ENCODE measurements at regions not wholly inside any gene's neighbourhood (a gene's known extent, or its start where the extent isn't known, plus 50 kb on each side); places are given as distances from the start of the nearest gene placed in this dataset.

DNA sequence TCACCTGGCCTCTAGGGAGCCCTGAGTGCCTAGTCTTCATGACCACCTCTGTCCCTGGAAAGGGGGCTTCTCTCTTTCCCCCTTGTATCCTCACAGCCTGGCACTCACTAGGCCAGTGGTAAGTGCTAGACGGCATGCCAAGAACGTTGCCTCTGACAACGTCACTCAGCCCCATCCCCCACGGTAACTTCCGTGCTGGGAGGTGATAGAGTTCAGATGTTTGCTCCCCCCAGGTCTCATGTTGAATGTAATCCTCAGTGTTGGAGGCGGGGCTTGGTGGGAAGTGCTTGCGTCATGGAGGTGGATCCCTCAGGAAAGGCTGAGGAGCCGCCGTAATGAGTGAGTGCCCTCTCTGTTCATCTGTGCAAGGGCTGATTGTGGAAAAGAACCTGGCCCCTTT lies 343.3 kb upstream of the MKI67 start:
- no peak for DNase-seq (ENCODE audit: low read depth)

DNA sequence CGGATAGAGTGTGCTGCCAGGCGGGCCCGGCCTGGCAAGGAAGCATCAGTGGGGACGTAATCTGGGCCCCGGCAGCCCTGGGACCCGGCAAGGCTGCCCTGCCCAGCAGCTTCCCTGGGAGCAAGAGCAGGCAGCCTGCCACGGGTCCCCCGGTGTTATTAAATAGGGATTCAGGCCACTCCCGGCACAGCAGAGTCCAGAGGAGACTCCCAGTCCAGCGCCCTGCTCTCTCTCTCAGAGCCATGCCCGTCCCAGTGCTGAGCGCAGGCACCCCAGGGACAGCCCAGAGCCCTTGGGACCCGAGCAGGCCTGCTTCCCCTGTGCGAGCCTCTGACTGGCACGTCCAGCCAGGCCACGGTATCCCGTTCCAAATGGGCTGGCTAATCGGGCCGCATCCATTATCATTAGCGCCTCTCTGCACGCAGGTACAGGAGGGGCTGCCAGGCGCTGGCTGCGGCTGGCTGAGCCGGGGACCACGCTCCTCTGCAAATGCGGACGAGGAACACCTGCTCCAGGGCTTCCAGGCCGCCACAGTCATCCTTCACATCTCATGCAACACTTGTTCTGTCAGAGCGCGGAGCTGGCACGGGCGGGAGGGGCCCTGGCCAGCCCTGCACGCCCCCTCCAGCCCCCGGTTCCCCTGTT lies 344.2 kb upstream of the MKI67 start:
- no peak for DNase-seq (ENCODE audit: low read depth)

DNA sequence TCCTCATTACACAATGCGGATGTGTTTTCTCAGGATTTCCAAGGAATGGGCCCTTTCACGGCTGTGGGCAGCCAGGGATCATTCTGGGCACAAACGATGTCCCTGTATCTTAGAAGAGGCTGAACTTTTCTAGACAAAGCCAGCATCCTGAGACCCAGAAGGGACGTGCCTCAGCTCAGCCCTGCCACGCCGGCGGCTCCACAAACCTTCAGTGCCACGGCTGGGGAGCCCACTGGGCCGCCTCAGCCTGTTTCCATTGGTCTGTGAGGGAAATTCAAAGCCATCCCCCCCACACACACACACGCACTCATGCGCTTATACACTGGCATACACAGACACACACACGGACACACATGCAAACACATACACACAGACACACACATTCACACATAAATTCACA lies 344.9 kb upstream of the MKI67 start:
- no peak for DNase-seq (ENCODE audit: low read depth)

DNA sequence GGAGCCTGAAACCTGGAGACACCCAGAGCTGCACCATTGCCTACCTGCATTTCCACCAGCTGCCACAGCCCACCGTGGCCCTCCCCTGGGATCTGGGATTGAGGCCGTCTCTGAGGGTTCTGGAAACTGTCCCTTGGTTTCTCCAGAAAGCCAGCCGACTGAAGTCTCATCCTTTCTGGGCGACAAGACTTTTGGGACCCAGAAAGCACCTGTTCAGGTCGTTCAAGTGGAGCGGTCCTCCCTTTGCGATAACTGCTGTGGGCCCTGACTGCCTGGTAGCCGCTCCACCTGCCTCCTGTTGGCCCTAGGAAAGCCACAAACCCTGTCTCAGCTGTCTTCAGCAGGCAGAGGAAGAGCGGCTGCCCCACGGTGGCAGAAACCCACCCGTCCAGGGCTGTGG lies 346.0 kb upstream of the MKI67 start:
- no peak for DNase-seq (ENCODE audit: low read depth)

DNA sequence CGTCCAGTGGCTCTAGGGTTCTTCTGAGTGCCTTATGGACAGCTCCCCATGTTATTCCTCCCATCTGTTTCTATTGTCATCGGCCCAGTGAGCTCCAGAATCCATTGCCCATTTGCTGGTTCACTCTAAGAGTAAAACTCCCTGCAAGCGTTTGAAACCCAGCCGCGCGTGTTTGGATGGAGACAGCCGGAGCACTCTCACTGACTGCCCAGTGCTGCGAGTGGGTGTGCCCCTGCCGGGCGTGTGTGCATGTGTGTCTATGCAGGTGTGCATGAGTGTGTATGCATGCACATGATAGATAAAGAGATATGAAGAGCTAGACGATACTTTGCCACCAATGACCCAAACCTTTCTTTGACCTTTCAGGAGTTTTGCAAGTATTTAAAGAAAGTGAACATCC lies 347.2 kb upstream of the MKI67 start:
- DNase-seq (ENCODE audit: low read depth) = no peak

DNA sequence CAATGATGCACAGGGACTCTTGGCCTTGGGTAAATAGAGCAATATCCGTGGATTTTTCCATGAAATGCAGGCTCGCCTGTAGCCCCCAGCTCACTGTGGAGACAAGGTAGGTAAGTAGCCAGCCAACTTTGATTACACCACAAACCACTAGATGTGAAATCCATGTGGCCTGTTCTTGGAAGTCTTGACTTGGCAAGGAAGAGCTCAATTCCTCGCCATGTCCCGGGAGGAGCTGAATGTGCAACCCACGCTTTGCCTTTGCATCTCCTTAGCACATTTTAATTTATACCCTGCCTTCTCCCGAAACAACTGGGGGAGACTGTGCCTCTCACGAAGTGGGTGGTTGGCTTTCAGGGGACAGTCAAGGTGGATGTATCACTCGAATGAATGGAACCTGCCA lies 347.7 kb upstream of the MKI67 start:
- DNase-seq (ENCODE audit: low read depth) = no peak

DNA sequence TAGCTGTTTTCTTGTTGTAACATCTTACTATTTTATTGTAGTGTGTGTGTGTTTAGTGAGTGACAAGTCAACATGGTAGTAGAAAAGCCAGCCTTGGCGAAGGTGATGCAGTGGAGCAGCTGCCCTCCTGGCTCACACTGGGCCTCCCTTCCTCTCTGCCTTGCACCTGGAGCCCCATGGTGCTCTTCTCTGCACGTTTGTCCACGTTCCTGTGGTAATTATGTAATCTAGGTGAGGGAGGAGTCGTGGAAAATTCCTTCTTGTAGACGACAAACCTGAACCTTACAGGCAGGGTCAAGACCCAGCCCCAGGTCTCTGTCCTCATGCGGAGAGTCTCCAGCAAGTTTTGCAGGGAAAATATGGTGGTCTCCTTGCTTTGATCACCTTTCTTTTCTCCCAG lies 348.3 kb upstream of the MKI67 start:
- DNase-seq (ENCODE audit: low read depth) = no peak

DNA sequence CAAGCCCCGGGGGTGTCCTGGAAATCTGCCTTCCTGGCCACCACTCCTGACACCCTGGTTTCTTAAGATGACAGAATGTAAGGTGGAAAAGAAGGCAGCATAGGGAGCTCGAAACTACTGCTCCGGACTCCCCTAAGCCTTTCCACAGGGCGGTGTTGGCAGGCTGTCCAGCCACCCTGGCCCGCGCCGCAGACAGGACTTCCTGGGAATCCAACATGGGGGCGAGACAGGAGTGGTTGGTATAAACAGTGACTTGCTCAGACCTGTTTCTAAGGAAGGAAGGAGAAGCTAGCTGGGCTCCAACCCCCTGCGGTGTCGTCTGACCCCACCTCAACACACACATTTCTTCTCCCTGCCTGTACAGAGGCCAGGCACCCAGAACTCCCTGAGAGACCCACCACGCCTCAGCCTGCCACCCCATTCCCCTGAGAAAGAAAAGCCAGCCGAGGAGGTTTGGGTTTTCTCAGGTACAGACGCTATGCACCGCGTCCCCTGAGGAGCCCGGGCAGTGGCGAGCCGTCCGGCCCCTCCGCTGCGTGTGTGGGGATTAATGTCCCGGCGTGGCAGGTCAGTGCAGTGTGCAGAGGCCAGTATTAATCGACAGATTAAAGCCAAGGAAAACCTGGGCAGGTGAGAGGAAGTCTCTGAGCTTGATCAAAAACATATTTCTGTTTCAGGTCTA lies 349.6 kb upstream of the MKI67 start:
- DNase-seq (ENCODE audit: low read depth) = no peak

DNA sequence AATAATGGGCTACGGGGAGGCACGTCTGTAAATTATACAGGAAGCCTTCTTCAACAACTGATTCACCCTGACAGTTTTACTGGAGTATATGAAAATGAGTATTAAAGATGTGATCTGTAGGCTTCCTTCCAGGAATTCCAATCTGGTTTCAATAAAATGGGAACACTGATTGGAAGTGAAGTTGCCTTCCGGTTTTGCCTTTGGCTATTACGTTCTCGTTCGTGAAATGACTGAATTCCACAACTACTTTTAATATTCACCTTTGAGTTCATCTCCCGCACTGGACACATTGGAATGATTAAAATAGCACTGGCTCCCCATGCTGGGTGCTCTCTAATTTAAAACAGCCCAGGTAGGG lies 350.1 kb upstream of the MKI67 start:
- no peak for DNase-seq (ENCODE audit: low read depth)

DNA sequence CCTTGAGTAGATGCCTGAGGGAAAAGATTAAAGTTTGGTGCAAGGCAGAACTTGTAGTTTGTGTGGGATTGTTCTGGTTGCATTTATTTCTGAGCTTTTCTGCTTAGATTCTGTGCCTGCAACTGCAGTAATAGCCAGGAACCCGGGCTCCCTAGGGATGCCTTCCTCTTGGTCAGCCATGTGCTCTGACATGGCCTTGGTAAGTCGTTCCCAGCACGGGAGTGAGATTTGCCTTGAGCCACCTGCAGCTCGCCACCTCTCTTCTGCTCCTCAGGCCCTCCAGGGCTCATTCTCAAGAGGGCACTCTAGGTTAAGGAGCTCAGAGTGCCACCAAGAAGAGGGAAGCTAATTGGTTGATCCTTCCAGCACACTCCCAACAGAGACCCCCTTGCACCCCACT lies 350.6 kb upstream of the MKI67 start:
- DNase-seq (ENCODE audit: low read depth) = no peak

DNA sequence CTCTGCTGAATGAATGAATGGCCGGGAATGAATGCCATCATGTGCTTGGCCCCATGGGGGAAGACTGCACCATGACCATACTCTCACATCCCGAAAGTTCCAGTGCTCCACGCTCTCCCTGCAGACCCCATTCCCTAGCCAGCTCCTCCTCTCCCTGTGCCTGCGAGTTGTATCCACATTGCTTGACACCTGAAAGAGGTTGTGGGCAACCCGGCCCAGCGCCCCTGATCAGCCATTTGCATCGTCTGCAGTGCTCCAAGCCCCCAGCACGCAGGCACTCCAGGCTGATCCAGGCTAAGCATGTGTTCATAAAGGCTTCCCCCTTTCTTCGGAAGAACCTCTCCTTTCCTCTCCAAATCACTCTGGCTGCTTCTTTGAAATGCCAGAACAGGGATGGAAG lies 354.4 kb upstream of the MKI67 start:
- no peak for DNase-seq (ENCODE audit: low read depth)

DNA sequence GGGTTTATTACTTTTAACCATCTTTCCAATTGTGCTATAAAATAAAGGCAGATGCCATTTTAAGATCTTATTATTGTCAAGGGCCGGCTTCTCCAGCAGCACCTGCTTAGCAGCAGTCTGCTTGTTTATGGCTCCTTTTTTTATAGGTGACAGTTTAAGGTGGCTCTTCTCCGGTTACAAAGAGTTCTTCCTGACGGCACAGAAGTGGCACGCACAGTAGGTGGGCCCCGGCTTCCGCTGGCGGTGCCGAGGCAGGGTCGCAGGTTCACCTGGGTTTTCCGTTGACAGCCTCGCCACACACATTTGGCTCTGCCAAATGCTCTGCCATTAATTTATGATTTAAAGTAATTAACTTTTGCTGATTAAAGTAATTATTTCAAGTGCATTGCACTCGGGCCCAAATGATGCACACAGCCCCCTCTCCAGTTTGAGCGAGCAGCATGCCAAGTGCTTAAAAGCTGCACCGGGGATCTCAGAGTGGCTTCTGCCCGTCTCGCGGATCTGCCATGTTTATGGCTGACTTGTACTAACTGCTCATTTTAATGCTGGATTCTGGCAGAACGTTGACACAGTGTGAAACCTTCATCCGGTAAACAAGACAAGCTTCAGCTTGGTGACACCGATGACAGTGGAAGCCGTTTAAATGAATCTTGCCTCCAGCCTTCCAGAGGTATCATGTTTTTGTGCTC lies 355.1 kb upstream of the MKI67 start:
- DNase-seq (ENCODE audit: low read depth) = no peak

DNA sequence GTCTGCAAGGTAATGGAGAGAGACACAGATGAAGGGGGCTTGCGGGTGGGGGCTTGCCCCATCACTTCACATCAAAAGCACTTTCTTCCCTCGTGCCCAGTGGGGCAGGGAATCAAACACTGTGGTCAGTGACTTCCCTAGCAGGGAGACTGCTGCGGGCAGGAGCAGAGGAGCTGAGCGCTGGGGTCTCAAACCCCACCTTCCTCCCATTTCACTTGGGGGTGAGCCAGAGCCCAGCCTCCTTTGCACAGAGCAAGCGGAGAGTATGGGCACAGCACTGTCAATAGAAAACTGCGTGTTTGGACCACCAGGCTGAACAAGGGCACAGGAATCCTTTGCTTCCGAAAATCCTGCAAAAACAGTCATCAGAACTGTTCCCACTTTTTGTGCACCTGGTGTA lies 355.8 kb upstream of the MKI67 start:
- no peak for DNase-seq (ENCODE audit: low read depth)

DNA sequence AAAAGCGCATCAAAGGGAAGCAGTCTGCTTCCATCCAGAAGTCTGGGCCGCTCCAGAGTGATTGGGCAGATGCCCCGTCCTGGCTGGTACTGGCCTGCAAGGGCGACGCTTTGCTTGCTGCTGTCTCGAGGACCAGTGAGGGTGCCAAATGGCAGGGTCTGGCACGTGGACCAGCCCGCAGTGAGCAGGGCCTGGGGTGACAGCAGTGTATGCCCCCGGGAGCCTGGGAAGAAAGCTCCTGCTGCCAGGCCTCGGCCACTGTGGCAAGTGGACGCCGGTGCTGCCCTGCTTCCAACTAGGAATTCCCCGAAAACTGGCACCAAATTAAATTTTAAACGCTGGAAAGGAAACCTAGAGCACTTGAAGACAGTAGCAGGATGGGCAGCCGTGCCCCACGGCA lies 357.0 kb upstream of the MKI67 start:
- no peak for DNase-seq (ENCODE audit: low read depth)

DNA sequence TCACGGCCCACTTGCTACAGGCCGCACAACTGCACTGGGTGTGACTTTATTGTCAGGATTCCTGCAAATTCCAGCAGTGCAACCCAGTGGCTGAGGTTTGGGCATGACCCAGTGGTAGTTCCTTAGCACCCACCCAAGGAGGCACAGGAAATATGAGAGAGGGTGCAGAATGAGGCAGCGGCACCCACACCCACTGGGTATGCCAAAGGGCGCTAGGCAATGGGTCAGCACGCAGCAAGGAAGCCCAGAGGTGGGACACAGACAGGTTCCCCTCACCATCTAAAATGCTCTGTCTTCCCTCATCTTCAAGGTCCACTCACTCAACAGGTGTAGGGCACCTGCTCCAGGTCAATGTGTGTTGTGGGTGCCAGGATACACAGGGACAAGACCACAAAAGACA lies 357.8 kb upstream of the MKI67 start:
- DNase-seq (ENCODE audit: low read depth) = no peak

DNA sequence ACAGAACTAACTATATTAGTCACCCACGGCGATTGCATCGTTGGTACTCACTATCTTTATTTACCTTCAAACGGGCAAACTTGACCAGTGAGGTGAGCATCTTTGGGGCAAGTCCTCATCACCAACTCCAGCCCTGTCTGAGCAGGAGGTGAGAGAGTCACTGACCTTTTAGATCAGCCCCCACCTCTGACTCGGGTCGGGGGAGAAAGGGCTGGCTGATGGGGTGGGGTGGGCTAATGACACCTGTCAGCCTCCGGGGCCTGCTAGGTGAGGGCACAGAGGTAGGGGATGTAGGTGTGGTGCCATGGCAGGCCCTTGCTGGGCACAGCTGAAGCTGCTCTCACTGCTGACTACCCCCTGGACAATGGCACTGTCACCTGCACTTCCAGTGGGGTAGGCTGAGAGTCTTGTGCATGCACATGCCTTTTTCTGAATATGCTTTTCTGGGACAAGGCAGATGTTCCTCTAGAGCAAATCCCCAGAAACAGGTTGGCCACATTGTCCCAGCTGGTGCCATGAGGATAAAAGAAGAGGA lies 359.5 kb upstream of the MKI67 start:
- no peak for DNase-seq (ENCODE audit: low read depth)

DNA sequence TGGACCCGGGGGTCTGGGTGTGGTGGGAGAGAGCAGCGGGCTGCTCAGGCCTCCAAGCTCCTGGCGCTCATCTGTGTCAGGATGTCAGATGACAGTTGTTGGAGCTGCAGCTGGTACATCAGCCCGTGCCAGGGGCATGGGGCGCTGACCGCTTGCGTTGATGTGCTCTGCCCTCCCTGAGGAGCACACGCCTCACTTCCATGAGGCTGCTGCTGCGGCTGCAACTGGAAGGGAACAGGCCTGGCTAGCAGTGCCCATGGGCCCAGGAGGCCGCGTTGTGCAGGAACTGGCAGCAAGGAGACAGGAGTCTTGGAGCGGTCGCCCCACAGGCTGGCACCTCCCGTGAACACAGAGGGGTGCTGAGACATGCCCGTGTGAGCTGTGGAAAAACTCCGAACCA lies 361.3 kb upstream of the MKI67 start:
- no peak for DNase-seq (ENCODE audit: low read depth)

DNA sequence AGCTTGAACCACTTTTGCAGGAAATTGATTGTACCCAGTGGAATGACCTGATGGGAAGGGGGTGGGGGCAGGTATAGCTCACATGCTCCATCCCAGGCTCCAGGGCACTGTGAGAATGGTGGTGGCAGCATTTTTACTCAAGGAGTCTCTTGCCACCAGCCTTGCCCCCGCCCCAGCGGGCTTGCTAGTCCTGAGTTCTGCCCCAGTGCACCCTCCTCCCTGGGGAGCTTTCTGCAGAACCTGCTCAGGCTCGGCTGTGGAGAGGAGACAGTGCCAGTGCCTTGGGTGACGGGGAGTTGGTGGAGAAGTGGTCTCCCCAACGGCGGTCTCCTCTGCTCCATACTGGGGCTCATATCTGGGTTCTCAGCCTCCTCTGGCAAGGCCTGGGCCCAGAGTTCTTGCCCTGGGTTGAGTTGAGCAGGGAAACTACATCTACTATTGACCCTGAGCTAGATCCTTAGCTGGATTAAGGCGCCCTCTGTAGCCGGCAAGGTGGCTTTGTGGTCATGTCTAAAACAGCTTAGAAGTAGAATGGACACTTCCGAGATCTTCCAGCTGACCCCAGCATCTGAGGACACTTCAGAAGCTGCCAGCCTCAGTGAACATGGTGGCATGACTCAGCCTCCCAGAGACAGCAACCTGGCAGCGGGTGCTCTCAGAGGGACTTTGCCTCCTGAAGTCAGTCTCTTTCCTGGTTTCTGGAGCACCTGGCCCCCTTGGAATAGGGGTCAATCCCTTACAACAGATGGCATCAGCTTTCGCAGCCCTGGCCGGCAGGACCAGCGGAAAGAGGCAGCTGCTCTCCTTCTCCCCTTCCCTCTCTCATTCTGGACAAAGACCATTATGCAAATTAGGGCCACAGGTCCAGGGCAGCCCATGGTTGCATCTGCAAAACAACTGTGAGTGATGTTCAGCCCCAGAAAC lies 363.4 kb upstream of the MKI67 start:
- DNase-seq (ENCODE audit: low read depth) = no peak

DNA sequence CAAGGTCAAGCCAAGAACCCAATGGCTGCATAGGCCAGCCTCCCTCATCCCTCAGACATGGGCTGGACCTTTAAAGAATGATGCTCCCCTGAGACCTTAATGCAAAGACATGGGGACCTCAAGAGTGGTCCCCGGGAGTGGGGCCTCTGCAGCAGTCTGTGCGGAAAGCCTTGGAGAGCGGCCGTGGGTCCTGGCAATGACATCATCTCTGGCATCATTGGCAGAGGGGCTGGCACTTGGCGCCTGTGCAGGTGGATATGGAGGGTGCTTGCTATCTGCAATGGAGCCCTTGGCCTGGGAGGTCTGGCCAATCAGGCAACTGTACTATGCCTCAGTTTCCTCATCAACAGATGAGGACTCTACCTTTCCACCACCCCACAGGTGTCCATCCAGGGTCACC lies 365.5 kb upstream of the MKI67 start:
- no peak for DNase-seq (ENCODE audit: low read depth)

DNA sequence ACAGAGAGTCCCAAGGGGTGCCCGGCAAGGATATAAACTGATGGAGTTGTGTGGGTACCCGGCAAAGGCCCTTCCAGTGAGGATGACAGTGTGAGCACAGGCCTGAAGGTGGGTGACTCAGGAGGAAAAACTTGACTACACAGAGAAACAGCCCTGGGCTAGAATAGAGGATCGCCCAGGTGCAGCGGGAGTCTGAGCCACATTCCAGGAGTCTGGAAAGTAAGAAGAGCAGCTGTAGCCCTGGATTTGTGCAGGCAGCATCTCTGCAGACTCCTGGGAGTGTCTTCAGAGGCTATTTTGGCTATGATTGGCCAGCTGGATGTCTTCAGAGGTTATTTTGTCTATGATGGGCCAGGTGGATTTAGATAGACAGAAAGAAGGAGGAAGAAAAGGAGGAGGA lies 367.6 kb upstream of the MKI67 start:
- no peak for DNase-seq (ENCODE audit: low read depth)

DNA sequence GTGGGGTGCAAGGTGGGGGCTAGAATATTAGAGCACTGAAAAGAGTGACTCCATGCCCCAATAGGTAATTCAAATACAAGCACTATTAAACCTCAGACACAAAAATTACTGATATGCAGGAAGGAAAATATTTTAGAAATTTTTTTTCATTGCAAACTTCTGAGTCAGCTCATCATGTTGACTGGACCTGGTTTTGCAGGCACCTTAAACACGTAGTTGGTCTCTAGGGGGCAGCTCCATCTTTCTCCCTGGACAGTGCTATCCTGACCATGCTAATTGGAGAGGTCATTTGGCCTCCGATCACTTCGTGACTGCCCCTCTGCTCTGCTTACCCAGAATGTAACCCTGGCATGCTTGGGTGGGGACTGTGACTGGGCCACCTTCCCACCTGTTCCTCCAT lies 368.4 kb upstream of the MKI67 start:
- DNase-seq (ENCODE audit: low read depth) = no peak

DNA sequence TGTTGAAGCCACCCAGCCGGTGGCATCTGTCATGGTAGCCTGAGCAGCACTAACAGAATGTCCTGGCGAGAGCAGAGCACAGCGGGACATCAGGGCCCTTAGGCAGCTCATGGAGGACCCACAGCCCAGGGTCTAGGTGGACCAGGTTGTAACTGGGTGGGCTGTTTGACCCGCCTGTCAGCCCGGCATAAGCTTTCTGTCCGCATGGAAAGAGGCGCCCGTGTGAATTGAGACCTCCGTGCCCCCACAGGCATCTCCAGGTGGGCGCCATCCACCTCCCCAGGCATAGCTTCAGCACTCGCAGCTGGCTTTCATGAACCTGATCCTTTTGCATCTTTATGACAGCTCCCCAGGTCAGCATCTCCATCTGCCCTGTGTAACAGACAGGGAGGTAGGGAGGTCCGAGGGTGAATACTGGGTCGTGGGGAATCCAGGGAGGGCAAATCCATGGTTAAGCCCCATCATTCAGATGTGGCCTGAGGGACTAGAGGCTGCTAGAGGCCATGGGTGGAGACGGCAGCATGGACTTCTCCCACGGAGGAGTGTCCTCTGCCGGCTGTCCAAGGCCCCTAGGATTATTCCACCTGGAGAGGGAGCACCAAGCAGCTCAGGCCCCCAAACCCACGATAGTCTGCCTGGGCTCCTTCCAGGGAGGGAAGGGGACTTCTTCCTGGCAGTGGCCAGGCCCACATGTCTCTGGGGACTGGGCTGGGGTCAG lies 371.6 kb upstream of the MKI67 start:
- DNase-seq (ENCODE audit: low read depth) = no peak
